ENCODE measurements at regions not wholly inside any gene's neighbourhood (a gene's known extent, or its start where the extent isn't known, plus 50 kb on each side); places are given as distances from the start of the nearest gene placed in this dataset.

- peak; percentile 58 for DNase-seq (ENCODE audit: low spot score)
- Histone ChIP-seq H4K20me1 (ENCODE audit: insufficient read depth, low read length) (no peaks in the 10 kb centered on the region), H3K27me3 (ENCODE audit: control insufficient read depth in 1 of 2, insufficient read depth in 2 of 2, low read length in 2 of 2) (no peaks in the 10 kb centered on the region), H2AFZ (ENCODE audit: low read length) (peak overlapping the region; percentile 97), H3K9ac (ENCODE audit: insufficient read depth, low read depth, low read length) (no peak overlapping the region), H3K9me3 (ENCODE audit: low read length) (no peaks in the 10 kb centered on the region), H3K36me3 (replicated peaks in 1 of 2; ENCODE audit: control insufficient read depth in 1 of 2, insufficient read depth in 2 of 2, low read length in 2 of 2) (no peaks in the 10 kb centered on the region), H3K4me2 (ENCODE audit: low read depth, low read length) (peak overlapping the region; percentile 77), H3K4me3 (replicated peaks in 1 of 3; ENCODE audit: insufficient read depth in 1 of 3, low read depth in 2 of 3, low read length in 3 of 3) (peak overlapping the region; percentile 5 to 36 (median 21); a peak in 2 of 6 replicates), H3K27ac (ENCODE audit: extremely low read length, insufficient read depth, low read length) (no peak overlapping the region), H3K4me1 (ENCODE audit: insufficient read depth, low read length) (peaks cover 24% of the 10 kb centered on the region), H3K79me2 (ENCODE audit: insufficient read depth, low read length) (no peaks in the 10 kb centered on the region)
- no TSS peak for BruUV-seq (replicated peaks)
- ATAC-seq, result peak; percentile 84
- ChIA-PET CTCF (ENCODE audit: low intra/inter-chr PET ratio, low total read pairs) (no interaction called here), POLR2A (interaction anchor here (0.8 to 0.9 kb wide), 2 partner anchors 200 to 304 kb away, joined by 3 read pairs; no protein-coding TSS in a partner anchor)
- in situ Hi-C loops (cut with HindIII; ENCODE audit: extremely low pct_ligation_motif_present, low pct_unique_long_range_greater_than_20kb), result no loop called here
- WGBS (ENCODE audit: low lambda C conversion rate), result 33% methylated on average over 6 of the region's 6 CpGs
- no peak for FAIRE-seq
- intact Hi-C loops (cut with micrococcal nuclease; ENCODE audit: unreplicated experiment), result no loop called here
- no peak for TF ChIP-seq ZNF781 (CRISPR knock-in tag; IDR thresholded peaks at IDR 0.05; ENCODE audit: borderline replicate concordance, not compliant biosample characterization)
- TF ChIP-seq FOSL2 (CRISPR knock-in tag; IDR thresholded peaks at IDR 0.05), result 0 out of 2 replicates have a peak, but pooled peaks have one; percentile 15
- TF ChIP-seq ZMYM4 (CRISPR knock-in tag; IDR thresholded peaks at IDR 0.05), result peak; percentile 57
- peak; percentile 69 for TF ChIP-seq CEBPB (IDR thresholded peaks at IDR 0.05; ENCODE audit: borderline replicate concordance, low read depth, low read length)
- TF ChIP-seq BCL6 (CRISPR knock-in tag; IDR thresholded peaks at IDR 0.05), result peak; percentile 23; the same call in 1 of the 2 replicates
- peak; percentile 29; the same call in 1 of the 2 replicates for TF ChIP-seq SAP130 (CRISPR knock-in tag; IDR thresholded peaks at IDR 0.05; ENCODE audit: low read depth)
- TF ChIP-seq CEBPG (CRISPR knock-in tag; IDR thresholded peaks at IDR 0.05), result peak; percentile 89
- TF ChIP-seq AHR (CRISPR knock-in tag; IDR thresholded peaks at IDR 0.05), result no peak
- peak; percentile 54; the same call in 1 of the 2 replicates for TF ChIP-seq KAT7 (CRISPR knock-in tag; IDR thresholded peaks at IDR 0.05; ENCODE audit: borderline replicate concordance)
- TF ChIP-seq, protein P1, sequence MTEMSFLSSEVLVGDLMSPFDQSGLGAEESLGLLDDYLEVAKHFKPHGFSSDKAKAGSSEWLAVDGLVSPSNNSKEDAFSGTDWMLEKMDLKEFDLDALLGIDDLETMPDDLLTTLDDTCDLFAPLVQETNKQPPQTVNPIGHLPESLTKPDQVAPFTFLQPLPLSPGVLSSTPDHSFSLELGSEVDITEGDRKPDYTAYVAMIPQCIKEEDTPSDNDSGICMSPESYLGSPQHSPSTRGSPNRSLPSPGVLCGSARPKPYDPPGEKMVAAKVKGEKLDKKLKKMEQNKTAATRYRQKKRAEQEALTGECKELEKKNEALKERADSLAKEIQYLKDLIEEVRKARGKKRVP (CRISPR knock-in tag; IDR thresholded peaks at IDR 0.05), result peak in 1 of 2 experiments; percentile 99; a peak in 2 of 4 replicates
- no peak for TF ChIP-seq ZNF512B (CRISPR knock-in tag; IDR thresholded peaks at IDR 0.05; ENCODE audit: borderline replicate concordance)
- 0 out of 2 replicates have a peak, but pooled peaks have one; percentile 39 for TF ChIP-seq HNF1B (CRISPR knock-in tag; IDR thresholded peaks at IDR 0.05)
- peak; percentile 32; the same call in 1 of the 2 replicates for TF ChIP-seq TAF1 (CRISPR knock-in tag; IDR thresholded peaks at IDR 0.05)
- peak; percentile 52; the same call in 1 of the 2 replicates for TF ChIP-seq CBX5 (CRISPR knock-in tag; IDR thresholded peaks at IDR 0.05; ENCODE audit: borderline replicate concordance)
- 0 out of 2 replicates have a peak, but pooled peaks have one; percentile 24 for TF ChIP-seq ZNF441 (CRISPR knock-in tag; IDR thresholded peaks at IDR 0.05; ENCODE audit: borderline replicate concordance)
- TF ChIP-seq POLR2G (IDR thresholded peaks at IDR 0.05; ENCODE audit: low read depth, low read length), result peak; percentile 48
- TF ChIP-seq GABPB1 (CRISPR knock-in tag; IDR thresholded peaks at IDR 0.05), result peak; percentile 26; the same call in 1 of the 2 replicates
- TF ChIP-seq, protein P2, sequence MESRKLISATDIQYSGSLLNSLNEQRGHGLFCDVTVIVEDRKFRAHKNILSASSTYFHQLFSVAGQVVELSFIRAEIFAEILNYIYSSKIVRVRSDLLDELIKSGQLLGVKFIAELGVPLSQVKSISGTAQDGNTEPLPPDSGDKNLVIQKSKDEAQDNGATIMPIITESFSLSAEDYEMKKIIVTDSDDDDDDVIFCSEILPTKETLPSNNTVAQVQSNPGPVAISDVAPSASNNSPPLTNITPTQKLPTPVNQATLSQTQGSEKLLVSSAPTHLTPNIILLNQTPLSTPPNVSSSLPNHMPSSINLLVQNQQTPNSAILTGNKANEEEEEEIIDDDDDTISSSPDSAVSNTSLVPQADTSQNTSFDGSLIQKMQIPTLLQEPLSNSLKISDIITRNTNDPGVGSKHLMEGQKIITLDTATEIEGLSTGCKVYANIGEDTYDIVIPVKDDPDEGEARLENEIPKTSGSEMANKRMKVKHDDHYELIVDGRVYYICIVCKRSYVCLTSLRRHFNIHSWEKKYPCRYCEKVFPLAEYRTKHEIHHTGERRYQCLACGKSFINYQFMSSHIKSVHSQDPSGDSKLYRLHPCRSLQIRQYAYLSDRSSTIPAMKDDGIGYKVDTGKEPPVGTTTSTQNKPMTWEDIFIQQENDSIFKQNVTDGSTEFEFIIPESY (CRISPR knock-in tag; IDR thresholded peaks at IDR 0.05), result peak; percentile 82
Measured at GRCh38 chr2:48145845-48146452, 168.5 kb upstream of the FOXN2 start.
